Superior temporal gyrus (tissue), 1 donor: ENCODE measurements at regions not wholly inside any gene's neighbourhood (a gene's known extent, or its start where the extent isn't known, plus 50 kb on each side); places are given as distances from the start of the nearest gene placed in this dataset.
"Not testable (repeated sequence)": the region's sequence is repeated elsewhere in the genome, so short reads cannot be mapped to it uniquely, and the experiment has no call there.

ENCODE experiments used
- DNase-seq: peaks from one replicate; pipeline ENCODE4 v3.0.0-alpha.2; 2016; ENCODE audit errors: extremely low spot score

- not testable (repeated sequence) for DNase-seq
Observed at GRCh38 chr11:116338500-116338899, 434.3 kb downstream of the BUD13 start.

GRCh38 chr11:116336540-116336939, 436.2 kb downstream of the BUD13 start:
- DNase-seq: no peak

GRCh38 chr11:116335891-116336290, 436.9 kb downstream of the BUD13 start:
- no peak for DNase-seq

- DNase-seq: no peak
Observed at GRCh38 chr11:116335078-116335477, 437.7 kb downstream of the BUD13 start.

GRCh38 chr11:116334596-116334995, 438.2 kb downstream of the BUD13 start:
- no peak for DNase-seq

- no peak for DNase-seq
Observed at GRCh38 chr11:116333001-116333535, 439.7 kb downstream of the BUD13 start.

GRCh38 chr11:116332391-116332790, 440.4 kb downstream of the BUD13 start:
- DNase-seq: no peak

GRCh38 chr11:116331381-116331780, 441.4 kb downstream of the BUD13 start:
- no peak for DNase-seq

- DNase-seq: no peak
Observed at GRCh38 chr11:116330439-116331185, 442.2 kb downstream of the BUD13 start.

GRCh38 chr11:116329354-116330090, 443.3 kb downstream of the BUD13 start:
- DNase-seq: no peak

GRCh38 chr11:116328851-116329250, 443.9 kb downstream of the BUD13 start:
- DNase-seq: no peak

GRCh38 chr11:116328391-116328790, 444.4 kb downstream of the BUD13 start:
- no peak for DNase-seq

- no peak for DNase-seq
Observed at GRCh38 chr11:116326146-116326545, 446.6 kb downstream of the BUD13 start.

GRCh38 chr11:116325247-116325646, 447.5 kb downstream of the BUD13 start:
- no peak for DNase-seq

GRCh38 chr11:116324077-116324476, 448.7 kb downstream of the BUD13 start:
- DNase-seq: not testable (repeated sequence)

GRCh38 chr11:116317212-116317611, 455.6 kb downstream of the BUD13 start:
- DNase-seq: no peak

GRCh38 chr11:116314006-116314405, 458.8 kb downstream of the BUD13 start:
- no peak for DNase-seq

- DNase-seq: peak; percentile 88
Observed at GRCh38 chr11:116312570-116313391, 460.0 kb downstream of the BUD13 start.

GRCh38 chr11:116311206-116311605, 461.6 kb downstream of the BUD13 start:
- DNase-seq: no peak

GRCh38 chr11:116310698-116311097, 462.1 kb downstream of the BUD13 start:
- DNase-seq: no peak

- DNase-seq: no peak
Observed at GRCh38 chr11:116310226-116310625, 462.6 kb downstream of the BUD13 start.

GRCh38 chr11:116309446-116309845, 463.3 kb downstream of the BUD13 start:
- no peak for DNase-seq
